H1 (cell line): ENCODE measurements at regions not wholly inside any gene's neighbourhood (a gene's known extent, or its start where the extent isn't known, plus 50 kb on each side); places are given as distances from the start of the nearest gene placed in this dataset.

Experiments
- CTCF ChIA-PET: fragments of 300-600 bp; sonication (Branson Sonifier 250); formaldehyde crosslinking; loops from one replicate; lab custom pipeline; 2021; ENCODE audit not compliant: partially characterized antibody; lab: Charles Lee
- POLR2A ChIA-PET: fragments of 300-600 bp; sonication (Branson Sonifier 250); formaldehyde crosslinking; loops from one replicate; lab custom pipeline; 2021; ENCODE audit warnings: inconsistent platforms; ENCODE audit not compliant: partially characterized antibody; lab: Charles Lee
- DNase-seq, 2 experiments: peaks; one replicate each; pipeline versions ENCODE4 v3.0.0 to v3.0.0-alpha.2; 2010 to 2022; ENCODE audit warnings: low spot score in 2 of 2, low read depth in 1 of 2, mixed read lengths in 1 of 2
- FAIRE-seq: peaks from 2 replicates; lab custom pipeline; 2011; peaks lifted over from hg19 to GRCh38; lab: Jason Lieb, UNC
- H2AFZ ChIP-seq: 2 replicates; pipeline ENCODE4 v1.8.1; 2012; ENCODE audit warnings: low read length, inconsistent platforms
- H2AK5ac ChIP-seq: 2 replicates; pipeline ENCODE4 v1.6.1; 2013; ENCODE audit warnings: low read depth, low read length
- H2BK120ac ChIP-seq: replicated peaks from 2 replicates; pipeline ENCODE3; 2013; ENCODE audit warnings: low read depth, low read length, inconsistent platforms
- H2BK12ac ChIP-seq: 2 replicates; pipeline ENCODE4 v1.6.1; 2013; ENCODE audit warnings: low read depth, low read length
- H2BK15ac ChIP-seq: 2 replicates; pipeline ENCODE4 v1.6.1; 2013; ENCODE audit warnings: low read length
- H2BK20ac ChIP-seq: 2 replicates; pipeline ENCODE4 v1.6.1; 2013; ENCODE audit warnings: low read length
- H2BK5ac ChIP-seq: 2 replicates; pipeline ENCODE4 v1.6.1; 2013; ENCODE audit warnings: low read depth, low read length
- H3K14ac ChIP-seq: 2 replicates; pipeline ENCODE4 v1.6.1; 2013; ENCODE audit warnings: inconsistent platforms; ENCODE audit not compliant: insufficient read length
- H3K18ac ChIP-seq: 2 replicates; pipeline ENCODE4 v1.6.1; 2013; ENCODE audit warnings: low read length; ENCODE audit errors: extremely low read depth
- H3K23ac ChIP-seq: 2 replicates; pipeline ENCODE4 v1.6.1; 2013; ENCODE audit warnings: inconsistent platforms; ENCODE audit not compliant: insufficient read length
- H3K23me2 ChIP-seq: 2 replicates; pipeline ENCODE4 v1.6.1; 2013; ENCODE audit warnings: low read depth, low read length
- H3K27ac ChIP-seq: 2 replicates; pipeline ENCODE4 v1.6.1; 2011; ENCODE audit warnings: low read depth, low read length, inconsistent platforms
- H3K27me3 ChIP-seq, 4 experiments: replicated peaks in 1 of 4; 1 replicate in 1 of 4; 2 replicates in 3 of 4; pipeline versions ENCODE4 v1.6.1 to v1.8.1; 2011 to 2013; ENCODE audit warnings: low read length in 3 of 4, mild to moderate bottlenecking in 3 of 4, inconsistent platforms in 2 of 4, mixed read lengths in 2 of 4, moderate library complexity in 1 of 4; ENCODE audit not compliant: control insufficient read depth in 3 of 4, insufficient read depth in 3 of 4; ENCODE audit errors: extremely low read depth in 1 of 4
- H3K36me3 ChIP-seq, 4 experiments: 2 replicates each; pipeline versions ENCODE4 v1.6.1 to v1.8.1; 2011 to 2013; ENCODE audit warnings: mild to moderate bottlenecking in 4 of 4, low read length in 3 of 4, moderate library complexity in 2 of 4, control low read depth in 1 of 4, inconsistent platforms in 1 of 4; ENCODE audit not compliant: insufficient read depth in 4 of 4, control insufficient read depth in 2 of 4
- H3K4ac ChIP-seq: replicated peaks from 2 replicates; pipeline ENCODE3; 2013; ENCODE audit warnings: low read length, low read depth, mixed read lengths, inconsistent platforms; ENCODE audit not compliant: insufficient read length
- H3K4me1 ChIP-seq, 4 experiments: replicated peaks in 1 of 4; 1 replicate in 1 of 4; 2 replicates in 3 of 4; pipeline versions ENCODE4 v1.6.1 to v1.8.1; 2011 to 2013; ENCODE audit warnings: low read length in 3 of 4, inconsistent platforms in 2 of 4, mixed read lengths in 1 of 4; ENCODE audit not compliant: insufficient read depth in 4 of 4, control insufficient read depth in 3 of 4
- H3K4me2 ChIP-seq, 2 experiments: 2 replicates each; pipeline versions ENCODE4 v1.6.1 to v1.8.1; 2011 to 2013; ENCODE audit warnings: low read depth in 2 of 2, low read length in 2 of 2, control low read depth in 1 of 2, inconsistent platforms in 1 of 2, mild to moderate bottlenecking in 1 of 2; ENCODE audit not compliant: insufficient read depth in 1 of 2
- H3K4me3 ChIP-seq, 4 experiments: fragments of 200-600, 300-600 bp in 1 of 4; sonication (generic), shearing (Covaris generic), sonication (Bioruptor Twin) in 1 of 4; 2 replicates each; pipeline versions ENCODE4 v1.5.1 to v1.8.1; 2011 to 2016; ENCODE audit warnings: low read length in 4 of 4, low read depth in 3 of 4, control low read depth in 2 of 4, inconsistent platforms in 2 of 4, mild to moderate bottlenecking in 2 of 4, mixed read lengths in 1 of 4, moderate library complexity in 1 of 4; ENCODE audit not compliant: insufficient read depth in 2 of 4; ENCODE audit errors: extremely low read depth in 1 of 4
- H3K56ac ChIP-seq: replicated peaks from 2 replicates; pipeline ENCODE3; 2013; ENCODE audit warnings: low read depth, mild to moderate bottlenecking, mixed read lengths, low read length, inconsistent platforms; ENCODE audit not compliant: insufficient read length
- H3K79me1 ChIP-seq: 2 replicates; pipeline ENCODE4 v1.6.1; 2013; ENCODE audit warnings: low read depth, low read length, control low read depth
- H3K79me2 ChIP-seq, 2 experiments: 2 replicates each; pipeline versions ENCODE4 v1.6.1 to v1.8.1; 2012 to 2013; ENCODE audit warnings: low read length in 2 of 2, mild to moderate bottlenecking in 2 of 2, inconsistent platforms in 1 of 2; ENCODE audit not compliant: insufficient read depth in 2 of 2, control insufficient read depth in 1 of 2
- H3K9ac ChIP-seq, 4 experiments: replicated peaks in 1 of 4; 1 replicate in 1 of 4; 2 replicates in 3 of 4; pipeline versions ENCODE4 v1.6.1 to v1.8.1; 2011 to 2013; ENCODE audit warnings: low read depth in 3 of 4, low read length in 3 of 4, control low read depth in 2 of 4, mild to moderate bottlenecking in 2 of 4, moderate library complexity in 2 of 4, inconsistent platforms in 1 of 4; ENCODE audit errors: extremely low read depth in 1 of 4
- H3K9me3 ChIP-seq, 2 experiments: 2 replicates each; pipeline versions ENCODE4 v1.6.1 to v1.8.1; 2012 to 2013; ENCODE audit warnings: mild to moderate bottlenecking in 2 of 2, moderate library complexity in 2 of 2, control low read depth in 1 of 2, inconsistent platforms in 1 of 2, low read depth in 1 of 2, low read length in 1 of 2, mixed read lengths in 1 of 2; ENCODE audit not compliant: insufficient read depth in 2 of 2
- H4K20me1 ChIP-seq, 2 experiments: replicated peaks in 1 of 2; 2 replicates each; pipeline versions ENCODE3 to v1.8.1; 2011 to 2013; ENCODE audit warnings: inconsistent platforms in 2 of 2, low read length in 2 of 2, mild to moderate bottlenecking in 1 of 2; ENCODE audit not compliant: insufficient read depth in 2 of 2, control insufficient read depth in 1 of 2
- H4K5ac ChIP-seq: 2 replicates; pipeline ENCODE4 v1.6.1; 2013; ENCODE audit warnings: low read length, low read depth, mixed read lengths, inconsistent platforms; ENCODE audit not compliant: insufficient read length
- H4K8ac ChIP-seq: 2 replicates; pipeline ENCODE4 v1.8.0; 2013; ENCODE audit warnings: mild to moderate bottlenecking, moderate library complexity, low read length, inconsistent platforms; ENCODE audit not compliant: insufficient read depth; ENCODE audit errors: extremely low read depth
- H4K91ac ChIP-seq: replicated peaks from 2 replicates; pipeline ENCODE3; 2013; ENCODE audit warnings: low read length, mixed read lengths, inconsistent platforms; ENCODE audit not compliant: insufficient read length
- BCL11A ChIP-seq, 2 experiments: IDR thresholded peaks; one replicate each; pipeline ENCODE4 v1.6.1; 2011; ENCODE audit warnings: low read depth in 2 of 2, low read length in 2 of 2, mild to moderate bottlenecking in 2 of 2
- CEBPB ChIP-seq: IDR thresholded peaks from 2 replicates; pipeline ENCODE4 v1.6.1; 2012; ENCODE audit warnings: low read depth, low read length
- POLR2A ChIP-seq, 2 experiments: IDR thresholded peaks; 1 replicate in 1 of 2; 2 replicates in 1 of 2; pipeline ENCODE4 v1.6.1; 2011; ENCODE audit warnings: low read depth in 2 of 2, low read length in 2 of 2, mild to moderate bottlenecking in 2 of 2; ENCODE audit errors: control extremely low read depth in 1 of 2
- TCF12 ChIP-seq: IDR thresholded peaks from 2 replicates; pipeline ENCODE4 v1.6.1; 2011; ENCODE audit warnings: low read depth, mild to moderate bottlenecking, low read length
- WGBS, 2 experiments: shearing (Covaris generic) in 1 of 2; methylation state at CpG; one replicate each; pipeline versions ENCODE4 v1.1.6 to v1.1.7; 2013 to 2015; ENCODE audit warnings: low lambda C conversion rate in 2 of 2, mixed read lengths in 2 of 2, inconsistent platforms in 1 of 2, low coverage in 1 of 2, missing lambda C conversion rate in 1 of 2; ENCODE audit not compliant: insufficient replicate concordance in 2 of 2, insufficient coverage in 1 of 2, insufficient read length in 1 of 2; ENCODE audit errors: extremely low coverage in 1 of 2, missing lambda C conversion rate in 1 of 2; 5-methylcytosine and 5-hydroxymethylcytosine counted together

DNA sequence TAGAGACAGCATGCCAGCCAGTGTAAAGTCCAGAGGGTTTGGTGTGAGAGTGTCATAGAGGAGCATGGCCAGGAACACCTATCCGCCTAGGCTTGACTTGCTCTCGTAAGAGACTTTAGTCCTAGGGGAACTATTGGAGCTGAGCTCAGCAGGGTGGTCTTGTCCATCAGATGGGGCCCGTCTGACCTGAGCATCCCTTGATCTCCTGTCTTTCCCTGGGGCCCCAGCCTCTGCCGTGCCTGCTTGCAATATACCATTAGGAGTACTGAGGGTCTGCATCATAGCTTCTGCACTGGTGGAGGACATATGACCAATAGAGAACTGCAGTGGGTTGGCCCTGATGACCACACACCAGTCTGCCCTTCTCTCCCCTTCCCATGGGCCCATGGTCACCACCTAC is 251.0 kb downstream of the TUSC1 start:
- H4K5ac ChIP-seq, result no peak overlapping the region
- no peak overlapping the region for H3K4ac ChIP-seq
- TF ChIP-seq TCF12 (no peak), POLR2A (IDR thresholded peaks at IDR 0.05; ENCODE audit: control extremely low read depth in 1 of 2, low read depth in 2 of 2, low read length in 2 of 2) (no peak), CEBPB (no peak), BCL11A (IDR thresholded peaks at IDR 0.05; ENCODE audit: low read depth in 2 of 2, low read length in 2 of 2) (no peak)
- no peak overlapping the region for H3K56ac ChIP-seq
- H2AFZ ChIP-seq, result no peak overlapping the region
- no peak overlapping the region for H2BK5ac ChIP-seq
- WGBS, 2 experiments, result 90% methylated on average over 3 of the region's 4 CpGs; no CpG with 5 or more reads in 1 of the 2 experiments
- H3K14ac ChIP-seq, result no peak overlapping the region
- FAIRE-seq, result no peak
- H2BK120ac ChIP-seq, result no peak overlapping the region
- peaks cover 0 to 4% (median 0%) of the 10 kb centered on the region in 4 experiments; a peak in 2 of 7 replicates for H3K4me1 ChIP-seq
- H3K27ac ChIP-seq, result no peak overlapping the region
- no peak overlapping the region for H2BK15ac ChIP-seq
- no peak overlapping the region for H2BK12ac ChIP-seq
- H3K4me3 ChIP-seq, result no peak overlapping the region
- H2BK20ac ChIP-seq, result no peak overlapping the region
- no peaks in the 10 kb centered on the region for H3K79me1 ChIP-seq
- no peaks in the 10 kb centered on the region for H3K79me2 ChIP-seq
- H3K23me2 ChIP-seq, result no peaks in the 10 kb centered on the region
- H4K8ac ChIP-seq, result no peak overlapping the region
- H3K27me3 ChIP-seq, result no peaks in the 10 kb centered on the region
- POLR2A ChIA-PET, result no interaction called here
- no peak overlapping the region for H3K18ac ChIP-seq
- H3K23ac ChIP-seq, result no peak overlapping the region
- no peak overlapping the region for H3K9ac ChIP-seq
- H4K91ac ChIP-seq, result no peak overlapping the region
- peaks cover 0 to 10% of the 10 kb centered on the region in 2 experiments; a peak in 2 of 4 replicates for H3K9me3 ChIP-seq
- no peaks in the 10 kb centered on the region for H4K20me1 ChIP-seq
- CTCF ChIA-PET, result interaction anchor here (1.3 kb wide), 1 partner anchor 25 kb away, joined by 3 read pairs; no protein-coding TSS in a partner anchor
- no peak overlapping the region for H3K4me2 ChIP-seq
- no peak for DNase-seq
- H2AK5ac ChIP-seq, result no peak overlapping the region
- H3K36me3 ChIP-seq, result no peaks in the 10 kb centered on the region
